Mesodermal cell (in vitro differentiated cells): ENCODE measurements at regions not wholly inside any gene's neighbourhood (a gene's known extent, or its start where the extent isn't known, plus 50 kb on each side); places are given as distances from the start of the nearest gene placed in this dataset.

ENCODE experiments used
- H3K27ac ChIP-seq: 2 replicates; pipeline ENCODE4 v1.7.0; 2013; ENCODE audit warnings: mild to moderate bottlenecking, low read depth, low read length, moderate library complexity; ENCODE audit not compliant: severe bottlenecking
- H3K36me3 ChIP-seq: 2 replicates; pipeline ENCODE4 v1.7.1; 2013; ENCODE audit warnings: mild to moderate bottlenecking, low read length, moderate library complexity; ENCODE audit not compliant: control insufficient read depth, insufficient read depth
- H3K4me1 ChIP-seq: one replicate; pipeline ENCODE4 v1.7.1; 2013; ENCODE audit warnings: mild to moderate bottlenecking, low read length; ENCODE audit not compliant: insufficient read depth, control insufficient read depth, poor library complexity, severe bottlenecking
- H3K4me3 ChIP-seq: 2 replicates; pipeline ENCODE4 v1.7.0; 2013; ENCODE audit warnings: low read length, control low read depth, mild to moderate bottlenecking; ENCODE audit not compliant: insufficient read depth, poor library complexity, severe bottlenecking; ENCODE audit errors: extremely low read depth
- H3K9me3 ChIP-seq: 2 replicates; pipeline ENCODE4 v1.7.1; 2013; ENCODE audit warnings: mild to moderate bottlenecking, low read length, moderate library complexity; ENCODE audit not compliant: control insufficient read depth
- WGBS, 2 experiments: methylation state at CpG; one replicate each; pipeline ENCODE4 v1.1.5; 2013; ENCODE audit warnings: missing lambda C conversion rate in 2 of 2; ENCODE audit not compliant: insufficient coverage in 2 of 2; 5-methylcytosine and 5-hydroxymethylcytosine counted together

GRCh38 chrY:15397556-15398280, 873.4 kb downstream of the NLGN4Y start:
- Histone ChIP-seq H3K4me1 (no peaks in the 10 kb centered on the region), H3K4me3 (no peak overlapping the region), H3K36me3 (no peaks in the 10 kb centered on the region), H3K9me3 (no peaks in the 10 kb centered on the region), H3K27ac (no peak overlapping the region)
- WGBS, 2 experiments, result no CpG with 5 or more reads among the region's 1 CpG

GRCh38 chrY:15402451-15402850, 878.1 kb downstream of the NLGN4Y start:
- Histone ChIP-seq H3K9me3 (no peaks in the 10 kb centered on the region), H3K4me3 (no peak overlapping the region), H3K4me1 (no peaks in the 10 kb centered on the region), H3K36me3 (no peaks in the 10 kb centered on the region), H3K27ac (no peak overlapping the region)
- no CpG with 5 or more reads among the region's 2 CpGs for WGBS, 2 experiments

- H3K36me3 ChIP-seq, result no peaks in the 10 kb centered on the region
- no peaks in the 10 kb centered on the region for H3K9me3 ChIP-seq
- H3K4me3 ChIP-seq, result no peak overlapping the region
- no peaks in the 10 kb centered on the region for H3K4me1 ChIP-seq
- WGBS, 2 experiments, result no CpG with 5 or more reads among the region's 1 CpG
- no peak overlapping the region for H3K27ac ChIP-seq
These were observed 880.2 kb downstream of the NLGN4Y start for GRCh38 chrY:15404551-15404950.

GRCh38 chrY:15415165-15415564, 890.8 kb downstream of the NLGN4Y start:
- no peaks in the 10 kb centered on the region for H3K9me3 ChIP-seq
- H3K4me1 ChIP-seq, result peaks cover 4% of the 10 kb centered on the region
- WGBS, 2 experiments, result no CpG with 5 or more reads among the region's 1 CpG
- no peak overlapping the region for H3K27ac ChIP-seq
- H3K4me3 ChIP-seq, result no peak overlapping the region
- no peaks in the 10 kb centered on the region for H3K36me3 ChIP-seq

- Histone ChIP-seq H3K4me3 (no peak overlapping the region), H3K4me1 (peaks cover 4% of the 10 kb centered on the region), H3K36me3 (no peaks in the 10 kb centered on the region), H3K9me3 (no peaks in the 10 kb centered on the region), H3K27ac (no peak overlapping the region)
These were observed 894.3 kb downstream of the NLGN4Y start for GRCh38 chrY:15418613-15419012.

GRCh38 chrY:15424665-15425132, 900.4 kb downstream of the NLGN4Y start:
- no peaks in the 10 kb centered on the region for H3K36me3 ChIP-seq
- peak overlapping the region; percentile 41 for H3K27ac ChIP-seq
- H3K9me3 ChIP-seq, result no peaks in the 10 kb centered on the region
- WGBS, 2 experiments, result 0% methylated on average over 1 of the region's 6 CpGs; no CpG with 5 or more reads in 1 of the 2 experiments
- no peaks in the 10 kb centered on the region for H3K4me1 ChIP-seq
- H3K4me3 ChIP-seq, result peak overlapping the region; percentile 22

GRCh38 chrY:15440021-15440695, 915.8 kb downstream of the NLGN4Y start:
- no CpG with 5 or more reads among the region's 4 CpGs for WGBS, 2 experiments
- Histone ChIP-seq H3K9me3 (no peaks in the 10 kb centered on the region), H3K36me3 (no peaks in the 10 kb centered on the region), H3K27ac (no peak overlapping the region), H3K4me1 (no peaks in the 10 kb centered on the region), H3K4me3 (no peak overlapping the region)

GRCh38 chrY:15440696-15441408, 916.5 kb downstream of the NLGN4Y start:
- peak overlapping the region; percentile 36 for H3K27ac ChIP-seq
- no peaks in the 10 kb centered on the region for H3K9me3 ChIP-seq
- H3K4me1 ChIP-seq, result no peaks in the 10 kb centered on the region
- 40% methylated on average over 1 of the region's 8 CpGs; no CpG with 5 or more reads in 1 of the 2 experiments for WGBS, 2 experiments
- no peak overlapping the region for H3K4me3 ChIP-seq
- H3K36me3 ChIP-seq, result no peaks in the 10 kb centered on the region

GRCh38 chrY:15441878-15442277, 917.5 kb downstream of the NLGN4Y start:
- Histone ChIP-seq H3K4me3 (no peak overlapping the region), H3K4me1 (no peaks in the 10 kb centered on the region), H3K9me3 (no peaks in the 10 kb centered on the region), H3K36me3 (no peaks in the 10 kb centered on the region), H3K27ac (no peak overlapping the region)
- no CpG with 5 or more reads among the region's 1 CpG for WGBS, 2 experiments

- Histone ChIP-seq H3K27ac (no peak overlapping the region), H3K4me1 (no peaks in the 10 kb centered on the region), H3K9me3 (no peaks in the 10 kb centered on the region), H3K4me3 (no peak overlapping the region), H3K36me3 (no peaks in the 10 kb centered on the region)
- 80% methylated on average over 1 of the region's 1 CpG; no CpG with 5 or more reads in 1 of the 2 experiments for WGBS, 2 experiments
These were observed 921.5 kb downstream of the NLGN4Y start for GRCh38 chrY:15445871-15446270.

GRCh38 chrY:15446861-15447260, 922.5 kb downstream of the NLGN4Y start:
- no peaks in the 10 kb centered on the region for H3K9me3 ChIP-seq
- H3K27ac ChIP-seq, result no peak overlapping the region
- no peak overlapping the region for H3K4me3 ChIP-seq
- H3K4me1 ChIP-seq, result no peaks in the 10 kb centered on the region
- H3K36me3 ChIP-seq, result no peaks in the 10 kb centered on the region
